Keratinocyte (primary cell): ENCODE measurements at regions not wholly inside any gene's neighbourhood (a gene's known extent, or its start where the extent isn't known, plus 50 kb on each side); places are given as distances from the start of the nearest gene placed in this dataset.

Experiments
- DNase-seq: peaks from one replicate; pipeline ENCODE4 v3.0.0-alpha.2; 2011; ENCODE audit warnings: low read depth, missing footprints, low spot score
- FAIRE-seq: peaks from 2 replicates; lab custom pipeline; 2011; peaks lifted over from hg19 to GRCh38; lab: Jason Lieb, UNC
- H2AFZ ChIP-seq: 2 replicates; pipeline ENCODE4 v1.6.0; 2012; ENCODE audit warnings: low read length, control low read depth, inconsistent platforms; ENCODE audit not compliant: control insufficient read depth
- H3K27ac ChIP-seq: 2 replicates; pipeline ENCODE4 v1.5.1; 2011; ENCODE audit warnings: low read length; ENCODE audit not compliant: control insufficient read depth, insufficient read depth
- H3K27me3 ChIP-seq: 3 replicates; pipeline ENCODE4 v1.6.0; 2011; ENCODE audit warnings: low read length; ENCODE audit not compliant: control insufficient read depth, insufficient read depth; ENCODE audit errors: extremely low read depth
- H3K36me3 ChIP-seq, 2 experiments: 2 replicates in 1 of 2; 3 replicates in 1 of 2; pipeline ENCODE4 v1.5.1; 2011; ENCODE audit warnings: low read length in 2 of 2, mild to moderate bottlenecking in 1 of 2; ENCODE audit not compliant: control insufficient read depth in 2 of 2, insufficient read depth in 2 of 2; ENCODE audit errors: extremely low read depth in 1 of 2
- H3K4me1 ChIP-seq: 3 replicates; pipeline ENCODE4 v1.5.1; 2011; ENCODE audit warnings: low read length; ENCODE audit not compliant: control insufficient read depth, insufficient read depth; ENCODE audit errors: extremely low read depth
- H3K4me2 ChIP-seq: 3 replicates; pipeline ENCODE4 v1.6.0; 2011; ENCODE audit warnings: low read depth, low read length; ENCODE audit not compliant: control insufficient read depth, insufficient read depth; ENCODE audit errors: extremely low read depth
- H3K4me3 ChIP-seq, 3 experiments: fragments of 200-600 bp in 1 of 3; sonication (generic) in 1 of 3; 2 replicates in 2 of 3; 3 replicates in 1 of 3; pipeline ENCODE4 v1.5.1; 2011 to 2016; ENCODE audit warnings: low read length in 3 of 3, mild to moderate bottlenecking in 3 of 3, control low read depth in 2 of 3, inconsistent platforms in 1 of 3, low read depth in 1 of 3, mixed read lengths in 1 of 3, mixed run types in 1 of 3, moderate library complexity in 1 of 3; ENCODE audit not compliant: control insufficient read depth in 2 of 3, insufficient read depth in 2 of 3; ENCODE audit errors: extremely low read depth in 1 of 3
- H3K79me2 ChIP-seq: 2 replicates; pipeline ENCODE4 v1.6.0; 2012; ENCODE audit warnings: low read length; ENCODE audit not compliant: control insufficient read depth, insufficient read depth
- H3K9ac ChIP-seq: 3 replicates; pipeline ENCODE4 v1.6.0; 2011; ENCODE audit warnings: low read length; ENCODE audit not compliant: control insufficient read depth, insufficient read depth; ENCODE audit errors: extremely low read depth
- H3K9me1 ChIP-seq: 3 replicates; pipeline ENCODE4 v1.6.0; 2011; ENCODE audit warnings: low read length; ENCODE audit not compliant: control insufficient read depth, insufficient read depth; ENCODE audit errors: extremely low read depth
- H3K9me3 ChIP-seq: 2 replicates; pipeline ENCODE4 v1.5.1; 2012; ENCODE audit warnings: low read depth, low read length; ENCODE audit not compliant: control insufficient read depth
- H4K20me1 ChIP-seq: 3 replicates; pipeline ENCODE4 v1.6.0; 2011; ENCODE audit warnings: low read length; ENCODE audit not compliant: control insufficient read depth, insufficient read depth; ENCODE audit errors: extremely low read depth
- CTCF ChIP-seq, 3 experiments: IDR thresholded peaks in 1 of 3; conservative IDR thresholded peaks in 1 of 3; optimal IDR thresholded peaks in 1 of 3; 2 replicates in 2 of 3; 3 replicates in 1 of 3; pipeline versions ENCODE3 to v1.5.1; 2011; ENCODE audit warnings: low read length in 3 of 3, mild to moderate bottlenecking in 3 of 3, moderate library complexity in 2 of 3, control low read depth in 1 of 3, inconsistent platforms in 1 of 3; ENCODE audit not compliant: insufficient read depth in 2 of 3; ENCODE audit errors: extremely low read depth in 1 of 3
- EZH2 ChIP-seq: IDR thresholded peaks from one replicate; pipeline ENCODE4 v1.6.1; 2012; ENCODE audit warnings: inconsistent platforms, mild to moderate bottlenecking, low read length, moderate library complexity
- dilution Hi-C: fragments of 300-500 bp; cut with MboI; formaldehyde crosslinking; loops from one replicate; pipeline ENCODE4 v1.7.0; 2020; ENCODE audit warnings: low sequenced_read_pairs; ENCODE audit not compliant: extremely low pct_ligation_motif_present

- no peak overlapping the region for H3K4me2 ChIP-seq
- dilution Hi-C loops: no loop called here
- H3K27ac ChIP-seq: no peak overlapping the region
- no peak overlapping the region for H3K4me3 ChIP-seq
- H3K9ac ChIP-seq: no peak overlapping the region
- no peaks in the 10 kb centered on the region for H3K79me2 ChIP-seq
- no peaks in the 10 kb centered on the region for H3K9me1 ChIP-seq
- FAIRE-seq (no peak), DNase-seq (no peak)
- H4K20me1 ChIP-seq: no peaks in the 10 kb centered on the region
- H2AFZ ChIP-seq: no peak overlapping the region
- no peaks in the 10 kb centered on the region for H3K36me3 ChIP-seq
- TF ChIP-seq EZH2: no peak
- no peak for TF ChIP-seq CTCF (optimal IDR thresholded peaks at IDR 0.05 in 1 of 3, IDR thresholded peaks at IDR 0.05 in 1 of 3, conservative IDR thresholded peaks at IDR 0.05 in 1 of 3; ENCODE audit: extremely low read depth in 1 of 3, insufficient read depth in 2 of 3, low read length in 3 of 3)
- H3K27me3 ChIP-seq: no peaks in the 10 kb centered on the region
- no peaks in the 10 kb centered on the region for H3K4me1 ChIP-seq
- no peaks in the 10 kb centered on the region for H3K9me3 ChIP-seq
These were observed 287.1 kb downstream of the SMOC2 start for GRCh38 chr6:168728056-168728455.

DNA sequence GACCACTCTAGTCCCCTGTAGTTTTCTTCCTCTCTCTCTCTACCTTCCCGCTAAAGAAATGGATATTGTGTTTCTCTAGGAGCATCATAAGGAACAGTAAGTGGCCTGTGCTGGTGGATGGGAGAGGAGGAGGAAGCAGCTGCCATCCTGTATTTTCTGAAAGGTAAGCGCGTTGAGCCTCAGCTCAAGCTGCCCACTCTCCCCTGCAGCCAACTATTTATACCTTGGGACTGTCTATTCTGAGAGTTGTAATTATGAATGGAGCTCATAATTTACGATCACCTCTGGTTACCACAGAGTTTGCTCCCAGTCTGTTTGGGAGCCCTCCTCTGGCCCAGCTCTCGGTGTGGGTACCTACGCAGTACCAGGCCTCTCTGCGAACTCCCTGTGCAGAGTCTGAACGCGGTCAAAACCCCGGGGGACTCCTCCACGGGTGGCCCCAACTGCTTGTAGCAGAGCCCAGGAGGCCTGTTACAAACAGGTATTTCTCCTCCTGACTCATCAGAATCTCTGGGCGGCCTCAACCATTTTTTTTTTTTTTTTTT, 285.4 kb downstream of the SMOC2 start:
- no peaks in the 10 kb centered on the region for H3K9me3 ChIP-seq
- no peak overlapping the region for H3K9ac ChIP-seq
- H3K4me3 ChIP-seq: no peak overlapping the region
- no peak overlapping the region for H3K4me2 ChIP-seq
- H3K27ac ChIP-seq: no peak overlapping the region
- H3K9me1 ChIP-seq: no peaks in the 10 kb centered on the region
- DNase-seq (no peak), FAIRE-seq (no peak)
- no peaks in the 10 kb centered on the region for H3K4me1 ChIP-seq
- no peaks in the 10 kb centered on the region for H3K79me2 ChIP-seq
- H3K36me3 ChIP-seq: no peaks in the 10 kb centered on the region
- no peak overlapping the region for H2AFZ ChIP-seq
- dilution Hi-C loops: no loop called here
- H4K20me1 ChIP-seq: no peaks in the 10 kb centered on the region
- no peak for TF ChIP-seq EZH2
- no peak for TF ChIP-seq CTCF (optimal IDR thresholded peaks at IDR 0.05 in 1 of 3, IDR thresholded peaks at IDR 0.05 in 1 of 3, conservative IDR thresholded peaks at IDR 0.05 in 1 of 3; ENCODE audit: extremely low read depth in 1 of 3, insufficient read depth in 2 of 3, low read length in 3 of 3)
- no peaks in the 10 kb centered on the region for H3K27me3 ChIP-seq
